ENCODE measurements at regions not wholly inside any gene's neighbourhood (a gene's known extent, or its start where the extent isn't known, plus 50 kb on each side); places are given as distances from the start of the nearest gene placed in this dataset.

GRCh38 chr2:220000080-220000479 is 372.6 kb downstream of the SLC4A3 start:
- no peak overlapping the region for H3K4me3 ChIP-seq (ENCODE audit: low read depth, low read length)
- TF ChIP-seq CTCF (IDR thresholded peaks at IDR 0.05; ENCODE audit: control insufficient read depth, extremely low read depth, insufficient read depth): no peak
- no peak for DNase-seq (ENCODE audit: low read depth)

GRCh38 chr2:220000586-220000985 is 373.2 kb downstream of the SLC4A3 start:
- DNase-seq (ENCODE audit: low read depth): no peak
- no peak overlapping the region for H3K4me3 ChIP-seq (ENCODE audit: low read depth, low read length)
- no peak for TF ChIP-seq CTCF (IDR thresholded peaks at IDR 0.05; ENCODE audit: control insufficient read depth, extremely low read depth, insufficient read depth)

- TF ChIP-seq CTCF (IDR thresholded peaks at IDR 0.05; ENCODE audit: control insufficient read depth, extremely low read depth, insufficient read depth): no peak
- H3K4me3 ChIP-seq (ENCODE audit: low read depth, low read length): no peak overlapping the region
- no peak for DNase-seq (ENCODE audit: low read depth)
Observed at GRCh38 chr2:220001751-220002150, 374.3 kb downstream of the SLC4A3 start.

GRCh38 chr2:220002251-220002650 is 374.8 kb downstream of the SLC4A3 start:
- TF ChIP-seq CTCF (IDR thresholded peaks at IDR 0.05; ENCODE audit: control insufficient read depth, extremely low read depth, insufficient read depth): no peak
- H3K4me3 ChIP-seq (ENCODE audit: low read depth, low read length): no peak overlapping the region
- no peak for DNase-seq (ENCODE audit: low read depth)

- no peak for DNase-seq (ENCODE audit: low read depth)
- H3K4me3 ChIP-seq (ENCODE audit: low read depth, low read length): no peak overlapping the region
- TF ChIP-seq CTCF (IDR thresholded peaks at IDR 0.05; ENCODE audit: control insufficient read depth, extremely low read depth, insufficient read depth): no peak
Observed at GRCh38 chr2:220002699-220003098, 375.3 kb downstream of the SLC4A3 start.

GRCh38 chr2:220005362-220005761 is 377.9 kb downstream of the SLC4A3 start:
- TF ChIP-seq CTCF (IDR thresholded peaks at IDR 0.05; ENCODE audit: control insufficient read depth, extremely low read depth, insufficient read depth): no peak
- no peak for DNase-seq (ENCODE audit: low read depth)
- no peak overlapping the region for H3K4me3 ChIP-seq (ENCODE audit: low read depth, low read length)

GRCh38 chr2:220006152-220006621 is 378.8 kb downstream of the SLC4A3 start:
- DNase-seq (ENCODE audit: low read depth): no peak
- H3K4me3 ChIP-seq (ENCODE audit: low read depth, low read length): no peak overlapping the region
- no peak for TF ChIP-seq CTCF (IDR thresholded peaks at IDR 0.05; ENCODE audit: control insufficient read depth, extremely low read depth, insufficient read depth)

All from LNCaP clone FGC (cell line).